Amniotic epithelial cell (primary cell): ENCODE measurements at regions not wholly inside any gene's neighbourhood (a gene's known extent, or its start where the extent isn't known, plus 50 kb on each side); places are given as distances from the start of the nearest gene placed in this dataset.
A peak's percentile ranks its signal among the peaks of the same experiment; 100 is the strongest.

Experiments
- DNase-seq: peaks from one replicate; pipeline ENCODE4 v3.0.0-alpha.2; 2010; ENCODE audit warnings: low read depth

DNA sequence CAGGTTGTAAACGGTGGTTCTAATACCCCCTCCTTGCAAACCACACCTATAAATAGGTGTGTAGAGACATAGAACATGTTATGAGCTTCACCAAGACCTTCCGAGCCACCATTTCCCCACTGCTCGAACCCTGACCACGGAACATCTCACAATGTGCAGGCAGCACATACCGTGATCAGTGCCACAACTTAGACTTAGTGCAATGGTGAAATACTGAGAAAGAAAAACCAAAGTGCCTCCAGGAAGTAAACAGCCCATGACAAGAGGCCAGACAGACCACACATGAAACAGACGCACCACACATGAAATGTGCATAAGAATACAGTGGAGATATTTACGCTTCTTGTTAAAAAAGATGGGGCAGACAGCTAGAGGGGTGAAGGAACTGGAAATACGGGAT lies 166.9 kb upstream of the CCND2 start:
- DNase-seq: no peak

DNA sequence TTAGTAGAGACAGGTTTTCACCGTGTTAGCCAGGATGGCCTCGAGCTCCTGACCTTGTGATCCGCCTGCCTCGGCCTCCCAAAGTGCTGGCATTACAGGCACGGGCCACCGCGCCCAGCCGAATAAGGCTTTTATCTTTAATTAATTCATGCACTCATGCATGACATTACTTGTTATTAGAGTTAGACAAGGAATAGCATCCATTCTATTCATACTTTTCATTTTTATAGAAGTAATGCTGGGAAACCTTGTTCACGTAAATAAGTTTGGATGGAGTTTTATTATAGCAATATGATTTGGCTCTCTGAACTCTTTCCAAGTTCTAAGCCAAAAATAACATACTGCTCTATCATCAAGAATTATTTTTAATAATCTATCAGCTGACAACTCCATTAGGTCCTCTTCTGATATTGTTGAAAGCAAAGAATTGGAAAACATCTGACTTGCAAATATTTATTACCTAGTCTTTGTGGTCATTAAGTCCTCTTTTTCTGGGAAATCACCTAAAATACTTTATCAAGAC lies 168.8 kb upstream of the CCND2 start:
- DNase-seq: no peak

DNA sequence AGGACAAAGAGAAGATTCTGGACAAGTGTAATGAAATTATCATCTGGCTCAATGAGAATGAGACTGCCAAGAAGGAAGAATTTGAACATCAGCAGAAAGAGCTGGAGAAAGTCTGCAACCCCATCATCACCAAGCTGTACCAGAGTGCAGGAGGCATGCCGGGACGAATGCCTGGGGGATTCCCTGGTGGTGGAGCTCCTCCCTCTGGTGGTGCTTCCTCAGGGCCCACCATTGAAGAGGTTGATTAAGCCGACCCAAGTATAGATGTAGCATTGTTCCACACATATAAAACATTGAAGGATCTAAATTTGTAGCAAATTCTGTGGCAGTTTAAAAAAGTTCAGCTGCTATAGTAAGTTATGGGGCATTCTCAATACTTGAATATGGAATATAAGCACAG lies 174.3 kb upstream of the CCND2 start:
- no peak for DNase-seq

DNA sequence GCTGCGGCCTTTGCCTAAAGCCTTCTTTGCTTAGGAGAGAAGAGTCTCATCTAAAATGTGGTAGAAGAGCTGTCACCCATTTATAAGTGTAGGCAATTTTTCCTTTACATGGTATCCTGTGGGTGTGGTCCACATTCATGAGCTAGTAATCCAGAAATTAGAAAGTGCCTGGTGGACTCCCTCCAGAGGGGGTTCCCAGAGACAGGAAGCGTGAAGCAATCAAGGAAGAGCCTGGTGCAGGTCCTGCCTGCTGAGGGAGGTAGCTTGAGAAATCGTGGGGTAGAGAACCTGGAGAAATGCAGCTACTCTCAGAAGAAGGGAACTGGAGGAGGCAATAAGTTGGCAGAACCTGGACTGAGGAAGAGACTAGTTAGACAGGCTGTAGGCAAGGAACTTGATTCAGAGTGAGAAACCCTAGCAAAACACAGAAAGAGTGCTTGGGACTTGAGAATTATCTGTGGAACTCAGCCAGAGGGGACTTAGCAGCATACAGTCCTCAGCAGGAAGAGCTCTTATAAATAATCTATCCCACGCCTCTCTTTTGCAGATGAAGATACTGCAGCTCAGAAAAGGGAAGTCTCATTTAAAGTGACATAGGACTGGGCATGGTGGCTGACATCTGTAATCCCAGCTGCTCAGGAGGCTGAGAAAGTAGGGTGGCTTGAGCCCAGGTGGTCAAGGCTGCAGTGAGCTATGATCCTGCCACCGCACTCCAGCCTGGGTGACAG lies 182.4 kb upstream of the CCND2 start:
- no peak for DNase-seq

DNA sequence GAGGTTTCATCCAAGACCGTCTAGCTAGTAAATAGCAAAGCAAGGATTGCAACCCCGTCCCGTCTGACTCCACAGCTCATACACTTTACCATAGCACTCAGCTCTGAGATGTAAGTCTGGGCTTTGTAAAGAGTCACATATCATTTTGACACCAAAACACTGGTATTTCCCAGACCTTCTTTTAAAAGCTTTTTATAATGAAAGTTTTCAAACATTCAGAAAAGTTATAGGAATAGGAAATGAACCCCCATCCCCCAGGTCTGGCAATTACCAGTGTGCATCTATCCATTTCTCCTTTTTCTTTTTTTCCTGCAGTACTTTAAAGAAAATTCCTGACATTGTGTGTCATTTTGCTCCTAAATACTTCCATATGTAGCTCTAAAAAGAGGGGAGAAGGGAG lies 183.6 kb upstream of the CCND2 start:
- no peak for DNase-seq

DNA sequence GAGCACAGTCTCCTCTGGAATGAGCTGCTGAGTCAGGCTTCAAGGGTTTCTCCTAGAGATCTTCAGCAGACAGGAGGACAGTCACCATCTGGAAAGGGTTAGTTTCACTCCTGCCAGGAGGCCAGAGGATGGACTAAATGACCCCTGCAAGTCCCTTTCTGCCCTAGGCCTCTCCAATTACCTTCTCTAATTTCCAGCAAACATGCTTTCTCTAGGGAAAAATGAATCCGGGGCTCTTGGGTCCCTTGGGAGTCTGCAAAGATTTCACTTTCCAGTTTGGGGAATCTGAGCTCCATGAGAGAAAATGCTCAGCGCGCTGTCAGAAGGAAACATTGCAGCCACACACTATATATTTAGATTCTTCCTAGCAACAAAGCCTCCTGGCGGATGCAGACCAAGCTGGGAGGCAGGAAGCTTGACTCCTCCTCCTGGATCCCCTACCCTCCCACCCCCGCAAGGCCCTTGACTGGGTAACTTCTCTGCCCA lies 184.4 kb upstream of the CCND2 start:
- no peak for DNase-seq

DNA sequence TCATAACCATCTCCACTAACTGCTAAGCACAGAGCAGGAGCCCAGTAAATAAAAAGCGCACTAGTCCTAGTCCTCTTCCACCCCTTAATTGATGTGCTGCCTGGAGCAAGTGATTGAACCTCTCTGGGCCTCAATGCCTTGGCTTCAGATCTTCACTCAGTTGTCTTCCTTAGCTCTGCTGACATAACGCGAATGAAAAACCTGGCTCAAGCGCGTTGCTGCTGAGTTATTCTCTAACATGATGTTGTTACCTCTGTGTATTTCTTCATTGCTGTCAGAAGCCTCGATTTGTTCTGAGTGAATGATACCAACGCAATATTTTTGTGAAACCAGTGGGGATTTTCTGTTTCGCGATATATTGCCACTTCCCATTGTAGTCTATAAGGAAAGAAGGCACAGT lies 185.1 kb upstream of the CCND2 start:
- DNase-seq: no peak

DNA sequence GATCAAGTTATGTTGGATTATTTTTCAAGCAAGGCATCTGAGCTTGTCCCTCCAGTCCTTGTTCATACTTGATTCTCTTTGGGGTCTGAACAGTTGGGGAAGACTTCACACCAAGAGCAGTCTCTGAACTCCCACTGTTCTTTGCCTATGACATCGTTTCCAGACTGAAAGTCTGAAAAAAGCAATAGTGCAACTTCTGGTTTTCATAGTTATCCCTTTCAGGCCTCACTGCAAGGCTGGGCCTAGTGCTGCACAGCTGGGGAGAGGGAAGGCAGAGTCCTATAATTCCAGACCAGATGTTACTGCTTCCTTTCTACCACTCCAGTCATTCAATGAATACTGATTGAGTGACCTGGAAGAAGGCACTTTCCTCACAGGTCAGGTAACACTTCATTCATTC lies 187.1 kb upstream of the CCND2 start:
- DNase-seq: no peak

DNA sequence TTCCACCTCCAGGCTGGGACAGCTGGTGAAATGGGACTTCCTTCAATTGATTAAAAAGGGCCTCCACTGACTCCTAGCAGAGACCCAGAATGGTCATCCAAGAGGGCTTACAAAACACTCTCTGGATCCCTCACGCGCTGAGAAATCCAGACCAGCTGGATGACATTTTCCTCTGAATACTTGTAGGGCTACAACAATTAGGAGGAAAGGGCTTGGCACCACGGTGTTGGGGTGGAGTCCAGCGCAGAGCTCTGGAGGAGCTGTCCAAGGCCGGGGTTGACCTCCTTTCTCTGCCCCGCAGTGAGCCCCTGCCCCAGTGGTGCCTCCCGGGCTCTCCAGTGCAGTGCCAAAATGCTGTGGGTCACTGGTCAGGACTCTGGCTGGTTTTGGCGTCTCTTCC lies 189.0 kb upstream of the CCND2 start:
- no peak for DNase-seq

DNA sequence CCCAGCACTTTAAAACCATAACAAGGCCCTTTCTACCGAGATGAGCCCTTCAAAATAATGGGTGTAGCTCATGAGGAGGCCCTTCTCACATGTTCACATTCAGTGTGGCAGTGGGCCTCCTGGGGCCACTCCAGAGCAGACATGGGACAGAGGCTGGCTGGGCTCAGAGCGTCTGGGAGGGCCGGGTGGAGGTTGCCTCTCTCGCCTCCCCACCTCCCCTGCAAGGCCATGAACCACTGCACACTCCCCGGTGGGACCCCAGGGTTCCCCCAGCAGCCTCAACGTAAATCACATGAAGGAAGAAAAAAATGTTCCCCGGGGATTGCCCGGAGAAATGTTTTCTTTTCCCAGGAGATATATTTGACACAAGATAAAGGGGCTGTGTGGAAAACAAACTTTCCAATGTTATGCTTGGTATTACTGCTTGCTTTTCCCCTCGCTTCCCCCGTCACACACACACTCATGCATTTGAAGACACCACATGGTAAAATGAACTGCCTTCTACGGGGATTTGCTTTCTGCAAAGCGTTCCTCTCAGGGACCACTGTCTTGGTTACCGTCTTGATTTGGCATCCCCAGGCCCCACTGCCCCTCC lies 190.7 kb upstream of the CCND2 start:
- DNase-seq: no peak

DNA sequence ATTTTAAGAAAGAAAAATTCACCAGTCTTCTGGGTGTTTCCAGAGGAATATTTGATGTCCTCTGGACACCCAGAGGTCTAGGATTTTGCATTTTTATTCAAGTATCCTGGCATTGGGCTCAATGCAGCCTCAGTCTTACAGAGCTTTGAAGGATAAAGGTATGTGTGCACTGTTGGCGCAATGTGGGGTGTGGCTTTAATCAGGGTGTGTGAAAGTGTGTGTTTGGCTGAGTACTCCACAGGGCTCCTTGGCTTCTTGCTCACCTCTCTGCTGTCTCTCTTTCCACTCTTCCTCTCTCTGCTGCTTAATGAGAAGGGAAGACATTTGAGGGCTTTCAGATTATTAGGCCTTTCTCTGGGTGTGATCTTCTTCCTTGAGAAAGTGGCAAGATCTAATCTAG lies 193.3 kb upstream of the CCND2 start:
- DNase-seq: no peak

DNA sequence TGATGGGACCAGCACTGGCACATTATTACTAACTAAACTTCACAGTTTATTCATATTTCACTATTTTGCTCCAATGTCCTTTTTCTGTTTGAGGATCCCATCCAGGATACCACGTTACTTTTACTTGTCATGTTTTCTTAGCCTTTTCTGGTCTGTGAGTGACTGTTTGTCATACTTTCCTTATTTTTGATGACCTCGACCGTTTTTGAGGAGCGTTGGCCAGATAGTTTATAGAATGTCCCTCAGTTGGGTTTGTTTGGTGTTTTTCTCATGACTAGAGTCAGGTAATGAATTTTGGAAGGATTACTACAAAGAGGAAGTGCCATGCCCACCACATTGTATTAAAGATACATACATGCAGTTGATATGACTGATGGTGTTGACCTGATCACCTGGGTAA lies 199.4 kb upstream of the CCND2 start:
- DNase-seq: no peak

DNA sequence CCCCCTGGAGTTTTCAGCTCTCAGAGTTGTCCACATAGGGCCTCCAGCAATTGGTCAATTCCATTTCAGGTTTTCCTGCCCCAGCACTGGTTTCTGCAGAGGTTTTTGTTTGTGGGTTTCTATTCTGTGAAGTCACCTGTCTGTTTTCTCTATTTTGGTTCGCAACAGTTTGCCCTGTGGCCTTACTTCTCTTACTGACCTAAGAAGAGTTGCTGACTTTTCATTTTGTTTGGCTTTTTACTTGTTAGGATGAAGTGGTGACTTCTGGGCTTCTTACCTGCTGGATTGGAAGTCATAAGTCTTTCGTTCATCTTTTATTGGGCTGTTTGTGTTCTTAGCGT lies 196.4 kb upstream of the PARP11 start:
- DNase-seq: no peak

DNA sequence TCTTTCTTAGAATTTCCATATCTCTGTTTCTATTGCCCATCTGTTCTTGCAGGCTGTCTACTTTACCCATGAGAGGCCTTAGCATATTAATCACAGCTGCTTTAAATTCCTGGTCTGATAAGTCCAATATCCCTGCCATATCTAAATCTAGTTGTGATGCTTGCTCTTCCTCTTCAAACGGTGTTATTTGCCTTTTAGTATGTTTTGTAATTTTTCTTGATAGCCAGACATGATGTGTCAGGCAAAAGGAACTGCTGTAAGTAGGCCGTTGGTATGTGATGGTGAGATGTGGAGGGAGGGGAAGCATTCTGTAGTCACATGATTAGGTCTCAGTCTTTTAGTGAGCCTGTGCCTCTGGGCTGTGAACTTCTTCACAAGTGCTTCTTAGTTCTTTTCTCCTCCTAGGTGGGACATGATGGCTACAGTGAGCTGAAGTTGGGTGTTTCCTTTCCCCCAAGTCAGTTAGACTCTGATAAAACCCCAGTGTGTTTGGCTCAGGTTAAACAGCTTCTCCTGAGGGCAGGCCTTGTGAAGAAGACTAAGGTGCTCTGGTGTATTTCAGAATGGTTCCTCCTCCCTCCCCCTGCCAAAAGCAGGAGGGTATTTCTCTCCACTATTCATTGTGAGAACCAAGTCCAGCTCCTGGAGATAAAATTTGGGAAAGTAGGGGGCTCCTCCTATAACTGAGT lies 195.9 kb upstream of the PARP11 start:
- DNase-seq: peak; percentile 49

DNA sequence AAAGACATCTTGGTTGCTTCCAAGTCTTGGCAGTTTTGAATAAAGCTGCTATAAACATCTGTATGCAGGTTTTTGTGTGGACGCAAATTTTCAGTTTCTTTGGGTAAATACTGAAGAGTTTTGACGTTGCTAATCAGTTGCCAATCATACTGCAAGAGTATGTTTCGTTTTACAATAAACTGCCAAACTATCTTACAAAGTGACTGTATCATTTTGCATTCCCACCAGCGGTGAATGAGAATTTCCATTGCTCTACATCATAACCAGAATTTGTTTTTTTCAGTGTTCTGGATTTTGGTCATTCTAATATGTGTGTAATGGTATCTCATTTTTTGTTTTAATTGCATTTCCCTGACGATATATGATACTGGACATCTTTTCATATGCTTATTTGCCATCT lies 190.8 kb upstream of the PARP11 start:
- DNase-seq: no peak

DNA sequence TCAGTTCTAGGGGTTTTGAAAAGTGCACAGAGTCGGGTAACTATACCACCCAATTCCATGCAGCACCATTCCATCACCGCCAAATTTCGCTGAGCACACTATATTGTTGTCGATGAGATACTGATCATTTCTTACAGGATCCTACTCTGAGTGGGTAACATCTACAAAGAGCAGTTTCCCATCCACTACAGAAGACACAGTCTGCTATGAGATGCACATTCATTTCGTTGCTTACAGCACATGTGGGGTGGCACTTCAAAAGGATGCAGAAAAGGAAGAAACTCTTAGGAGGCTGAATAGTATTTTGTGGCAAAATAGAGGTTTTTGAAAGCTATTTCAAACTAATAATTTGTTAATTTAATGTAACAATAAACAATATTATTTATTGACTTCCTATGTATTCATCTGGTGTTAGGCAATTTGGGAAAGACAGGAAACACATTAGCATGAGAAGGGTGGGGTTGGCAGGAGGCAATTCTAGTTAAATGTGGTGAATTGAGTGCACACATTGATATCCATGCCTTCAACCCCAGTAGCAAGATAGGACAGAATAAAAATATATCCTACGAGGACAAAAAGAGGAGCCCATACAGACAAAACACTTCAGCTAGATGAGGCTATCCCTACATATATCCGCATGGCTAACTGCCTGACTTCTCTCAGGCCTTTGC lies 186.8 kb upstream of the PARP11 start:
- DNase-seq: no peak

DNA sequence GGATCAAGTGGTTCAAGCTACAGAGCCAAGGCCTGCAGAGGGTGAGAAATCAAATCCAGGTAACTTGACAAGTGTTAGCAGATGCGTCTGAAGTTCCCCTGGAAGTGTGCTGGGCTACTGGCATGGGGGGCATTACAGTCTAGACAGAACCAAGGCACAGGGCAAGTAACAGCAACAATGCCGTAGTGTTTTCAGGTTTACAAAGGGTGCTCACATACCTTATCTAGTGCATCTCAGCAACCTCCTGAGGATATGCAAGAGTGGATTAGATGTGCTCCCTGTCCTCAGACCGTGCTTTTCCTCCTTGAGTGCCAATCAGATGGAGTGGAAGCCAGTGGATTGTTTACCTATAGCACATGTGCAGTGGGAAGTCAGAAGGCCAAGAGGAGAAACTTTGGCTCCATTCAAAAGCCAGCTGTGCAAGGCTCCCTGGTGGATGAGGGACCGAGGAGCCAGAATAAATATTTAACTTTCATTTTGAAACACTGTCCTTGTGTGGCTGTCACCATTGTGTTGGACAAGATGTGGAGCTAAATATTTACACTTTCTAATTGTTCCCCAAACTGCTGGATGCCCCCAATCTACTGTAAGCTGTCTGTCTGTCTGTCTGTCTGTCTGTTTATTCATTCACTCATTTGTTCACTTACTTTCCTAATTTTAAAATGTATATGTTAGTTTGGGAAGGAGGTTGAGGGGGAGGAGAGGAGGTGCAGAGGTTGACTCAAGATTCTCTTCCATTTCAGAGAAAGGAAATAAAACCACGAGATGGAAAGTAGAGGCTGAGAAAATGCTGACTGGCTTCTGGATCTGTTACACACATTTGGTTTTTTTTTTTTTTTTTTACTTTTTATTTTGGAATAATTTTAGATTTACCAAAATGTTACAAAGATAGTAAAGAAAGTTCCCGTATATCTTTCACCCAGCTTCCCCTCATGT lies 184.0 kb upstream of the PARP11 start:
- DNase-seq: no peak

DNA sequence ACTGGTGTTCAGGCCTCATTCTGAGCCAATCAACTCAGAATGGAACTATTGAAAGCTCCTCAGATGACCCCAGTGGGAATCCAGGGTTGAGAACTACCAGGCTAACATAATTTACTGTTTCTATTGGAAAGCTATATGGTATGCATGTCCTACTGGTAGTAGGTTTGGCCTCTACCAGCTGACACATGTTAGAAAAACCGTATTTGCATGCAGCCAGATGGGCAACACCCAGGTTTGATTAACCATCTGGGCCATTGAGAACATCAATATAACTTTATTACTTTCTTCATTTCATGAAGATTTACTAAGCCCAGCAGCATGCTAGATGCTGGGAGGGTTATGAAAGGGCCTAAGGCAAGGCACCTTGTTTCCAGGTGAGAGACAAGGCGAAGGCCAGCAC lies 181.4 kb upstream of the PARP11 start:
- no peak for DNase-seq

DNA sequence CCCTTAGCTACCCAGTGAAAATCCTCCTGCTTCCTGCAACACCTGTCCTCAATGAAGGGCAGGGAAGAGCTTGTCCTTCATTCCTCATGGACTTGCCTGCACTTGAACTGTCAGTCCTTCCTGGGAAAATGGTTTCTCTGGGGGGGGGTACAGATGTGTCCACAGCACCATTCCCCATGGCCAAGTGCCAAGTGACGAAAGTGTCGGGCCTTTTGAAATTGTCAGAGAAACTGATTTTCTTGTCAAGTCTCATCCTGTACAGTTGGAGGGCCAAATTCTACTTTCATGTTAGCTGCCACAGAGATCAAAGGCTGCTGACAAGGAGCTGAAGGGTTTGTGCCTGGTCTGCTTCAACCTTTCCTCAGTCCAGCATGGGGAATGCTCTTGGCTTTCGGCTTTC lies 179.5 kb upstream of the PARP11 start:
- DNase-seq: no peak

DNA sequence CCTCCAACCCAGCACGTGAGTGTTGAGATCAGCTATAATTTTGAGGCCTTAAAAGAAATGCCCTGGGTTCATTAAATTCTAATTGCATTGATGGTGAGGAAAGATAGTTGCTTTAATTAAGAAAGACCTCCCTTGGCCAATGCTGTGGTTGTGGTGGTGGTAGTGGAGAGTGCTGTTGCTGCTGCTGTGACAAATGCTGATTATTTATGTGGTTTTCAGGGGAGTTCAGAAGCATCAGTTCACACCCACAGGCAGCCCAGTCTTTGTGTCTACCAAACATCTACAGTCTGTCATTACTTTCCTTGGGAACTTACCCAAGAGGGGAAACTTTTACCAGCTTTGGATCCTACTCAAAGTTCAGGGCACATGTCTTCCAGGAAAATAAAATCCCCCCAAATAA lies 178.4 kb upstream of the PARP11 start:
- DNase-seq: no peak

DNA sequence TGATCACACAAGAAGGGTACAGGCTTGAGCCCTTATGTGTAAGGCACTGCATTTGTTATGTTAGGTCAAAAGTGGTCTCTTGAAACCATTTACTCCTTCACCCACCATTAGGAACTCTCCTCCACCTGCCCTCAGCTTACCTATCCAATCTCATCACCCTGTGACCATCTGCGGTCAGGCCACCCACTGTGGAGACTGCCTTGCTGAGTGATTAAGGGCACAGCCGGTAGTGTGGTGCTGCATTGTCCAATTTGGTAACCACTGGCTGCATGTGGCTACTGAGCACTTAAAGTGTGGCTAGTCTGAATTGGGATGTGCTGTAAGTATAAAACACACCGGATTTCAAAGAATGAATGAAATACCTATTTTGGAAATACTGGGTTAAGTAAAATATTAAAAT lies 177.1 kb upstream of the PARP11 start:
- no peak for DNase-seq
